K562 (cell line): ENCODE measurements at regions not wholly inside any gene's neighbourhood (a gene's known extent, or its start where the extent isn't known, plus 50 kb on each side); places are given as distances from the start of the nearest gene placed in this dataset.

Experiments used
- ATAC-seq: fragments of 200-7000 bp; cut with Tn5 transposase; 3 replicates; pipeline ENCODE4 v1.9.1; 2020; ENCODE audit warnings: moderate library complexity
- BruUV-seq: library from RNA; stranded (reverse); fragments of 400-500 nt; replicated peaks from 2 replicates; lab custom pipeline; 2021; lab: Mats Ljungman, UMichigan
- CTCF ChIA-PET: fragments of 300-600 bp; formaldehyde crosslinking; extraction: SDS; loops from one replicate; lab custom pipeline; 2021; ENCODE audit warnings: low intra/inter-chr PET ratio; lab: Yijun Ruan, JAX
- POLR2A ChIA-PET: fragments of 300-600, 350-650 bp; sonication (Branson Sonifier 250); formaldehyde crosslinking; extraction: SDS; loops from one replicate; lab custom pipeline; 2021; ENCODE audit warnings: antibody characterized with exemption, inconsistent platforms; lab: Yijun Ruan, JAX
- DNase-seq, 4 experiments: peaks; one replicate each; pipeline versions ENCODE4 v3.0.0 to v3.0.0-alpha.2; 2011 to 2018; ENCODE audit warnings: low spot score in 3 of 4, mixed read lengths in 3 of 4; ENCODE audit errors: extremely low read depth in 1 of 4
- FAIRE-seq: peaks from 2 replicates; lab custom pipeline; 2011; peaks lifted over from hg19 to GRCh38; lab: Jason Lieb, UNC
- H2AFZ ChIP-seq: 2 replicates; pipeline ENCODE4 v1.6.0; 2011; ENCODE audit warnings: low read depth, low read length, control low read depth, inconsistent platforms
- H3K27ac ChIP-seq: fragments of 200-600 bp; 3 replicates; pipeline ENCODE4 v1.8.0; 2011; ENCODE audit warnings: low read depth, mild to moderate bottlenecking, control low read depth, inconsistent platforms, low read length, moderate library complexity, mixed read lengths; ENCODE audit errors: extremely low read depth
- H3K27me3 ChIP-seq, 2 experiments: fragments of 300-600 bp in 1 of 2; 2 replicates in 1 of 2; 3 replicates in 1 of 2; pipeline versions ENCODE4 v1.6.0 to v1.8.0; 2011; ENCODE audit warnings: inconsistent platforms in 2 of 2, low read length in 2 of 2, mild to moderate bottlenecking in 1 of 2, mixed read lengths in 1 of 2, moderate library complexity in 1 of 2; ENCODE audit not compliant: control insufficient read depth in 2 of 2, insufficient read depth in 2 of 2
- H3K36me3 ChIP-seq: fragments of 300-600 bp; 3 replicates; pipeline ENCODE4 v1.8.0; 2011; ENCODE audit warnings: mild to moderate bottlenecking, low read length, inconsistent platforms; ENCODE audit not compliant: control insufficient read depth, insufficient read depth
- H3K4me1 ChIP-seq, 2 experiments: fragments of 200-600 bp in 1 of 2; replicated peaks in 1 of 2; 2 replicates in 1 of 2; 3 replicates in 1 of 2; pipeline versions ENCODE4 v1.5.1 to v1.8.0; 2011; ENCODE audit warnings: inconsistent platforms in 2 of 2, low read length in 2 of 2, mild to moderate bottlenecking in 1 of 2, mixed read lengths in 1 of 2, moderate library complexity in 1 of 2; ENCODE audit not compliant: control insufficient read depth in 2 of 2, insufficient read depth in 2 of 2
- H3K4me2 ChIP-seq: 2 replicates; pipeline ENCODE4 v1.6.1; 2011; ENCODE audit warnings: low read length, control low read depth, inconsistent platforms, mixed read lengths; ENCODE audit not compliant: insufficient read depth
- H3K4me3 ChIP-seq: fragments of 200-600 bp; sonication (generic), shearing (Covaris generic); 2 replicates; pipeline ENCODE4 v1.5.1; 2016; ENCODE audit warnings: control low read depth, inconsistent platforms
- H3K79me2 ChIP-seq: fragments of 200-600 bp; 3 replicates; pipeline ENCODE4 v1.8.0; 2011; ENCODE audit warnings: low read length, inconsistent platforms; ENCODE audit not compliant: control insufficient read depth, insufficient read depth
- H3K9ac ChIP-seq, 2 experiments: 2 replicates each; pipeline versions ENCODE4 v1.6.0 to v1.6.1; 2011; ENCODE audit warnings: low read depth in 2 of 2, low read length in 2 of 2, control low read depth in 1 of 2, inconsistent platforms in 1 of 2, mild to moderate bottlenecking in 1 of 2, mixed read lengths in 1 of 2; ENCODE audit not compliant: insufficient read depth in 1 of 2
- H3K9me1 ChIP-seq: one replicate; pipeline ENCODE4 v1.6.0; 2011; ENCODE audit warnings: inconsistent platforms, mild to moderate bottlenecking, low read length, moderate library complexity; ENCODE audit not compliant: control insufficient read depth, insufficient read depth
- H3K9me3 ChIP-seq: replicated peaks from 2 replicates; pipeline ENCODE4 v1.5.1; 2011; ENCODE audit warnings: low read depth, low read length, inconsistent platforms; ENCODE audit not compliant: control insufficient read depth, insufficient read depth
- H4K20me1 ChIP-seq: replicated peaks from 2 replicates; pipeline ENCODE4 v1.6.1; 2011; ENCODE audit warnings: low read length, inconsistent platforms, mixed read lengths; ENCODE audit not compliant: control insufficient read depth, insufficient read depth
- CREB5 ChIP-seq: fragments of 250-450 bp; sonication (Bioruptor Pico); IDR thresholded peaks from 2 replicates; pipeline ENCODE4 v1.5.0; 2020; ENCODE audit warnings: mild to moderate bottlenecking
- E2F5 ChIP-seq: sonication (generic); formaldehyde crosslinking; IDR thresholded peaks from 2 replicates; pipeline ENCODE4 v1.8.0; 2022; ENCODE audit warnings: mild to moderate bottlenecking, missing genetic modification reagents
- ELF4 ChIP-seq: fragments of 450-650 bp; formaldehyde crosslinking; IDR thresholded peaks from 2 replicates; pipeline ENCODE4 v1.4.0; 2022; ENCODE audit warnings: missing genetic modification characterization
- ERF ChIP-seq: fragments of 450-650 bp; formaldehyde crosslinking; IDR thresholded peaks from 2 replicates; pipeline ENCODE4 v1.4.0; 2020; ENCODE audit warnings: mild to moderate bottlenecking, mixed read lengths
- FIP1L1 ChIP-seq: fragments of 200-400 bp; formaldehyde crosslinking; IDR thresholded peaks from 2 replicates; pipeline ENCODE4 v1.6.1; 2018; ENCODE audit warnings: mild to moderate bottlenecking, low read depth, low read length; ENCODE audit not compliant: poor library complexity, severe bottlenecking
- FOXJ2 ChIP-seq: fragments of 200-800 bp; sonication (Bioruptor generic); IDR thresholded peaks from 2 replicates; pipeline ENCODE4 v1.6.1; 2016; ENCODE audit warnings: missing genetic modification characterization, missing compliant biosample characterization
- HLTF ChIP-seq: fragments of 450-650 bp; IDR thresholded peaks from 2 replicates; pipeline ENCODE4 v1.6.1; 2016
- ILK ChIP-seq: fragments of 450-650 bp; IDR thresholded peaks from 2 replicates; pipeline ENCODE4 v1.6.1; 2016; ENCODE audit warnings: missing genetic modification characterization, low read depth, mild to moderate bottlenecking, missing compliant biosample characterization, moderate library complexity, borderline replicate concordance
- KLF13 ChIP-seq: fragments of 450-650 bp; IDR thresholded peaks from 2 replicates; pipeline ENCODE4 v1.6.1; 2016; ENCODE audit warnings: missing genetic modification characterization, low read depth, mild to moderate bottlenecking, missing compliant biosample characterization, moderate library complexity, borderline replicate concordance
- MED1 ChIP-seq: sonication (generic); formaldehyde crosslinking; IDR thresholded peaks from 2 replicates; pipeline ENCODE4 v1.8.1; 2023; ENCODE audit warnings: missing genetic modification reagents, borderline replicate concordance
- MYC ChIP-seq, 2 experiments: fragments of 250-450 bp in 1 of 2; sonication (Bioruptor Pico) in 1 of 2; IDR thresholded peaks; 2 replicates each; pipeline versions ENCODE4 v1.5.1 to v1.6.1; 2012 to 2021; ENCODE audit warnings: low read depth in 2 of 2, borderline replicate concordance in 1 of 2, improper control_type of control experiment in 1 of 2, low read length in 1 of 2, mild to moderate bottlenecking in 1 of 2, moderate library complexity in 1 of 2
- PCBP2 ChIP-seq: fragments of 200-400 bp; formaldehyde crosslinking; IDR thresholded peaks from 2 replicates; pipeline ENCODE4 v1.6.1; 2018; ENCODE audit warnings: low read length, low read depth, mild to moderate bottlenecking, moderate library complexity; ENCODE audit not compliant: poor library complexity, severe bottlenecking
- RBBP5 ChIP-seq: fragments of 200-600 bp; sonication (generic); IDR thresholded peaks from 2 replicates; pipeline ENCODE4 v1.6.1; 2012; ENCODE audit warnings: borderline replicate concordance, mild to moderate bottlenecking, low read length, control low read depth, inconsistent platforms; ENCODE audit not compliant: insufficient read depth, poor library complexity, severe bottlenecking
- RBM25 ChIP-seq: fragments of 200-400 bp; formaldehyde crosslinking; IDR thresholded peaks from 2 replicates; pipeline ENCODE4 v1.6.1; 2018; ENCODE audit warnings: low read length, low read depth, moderate library complexity; ENCODE audit not compliant: severe bottlenecking
- RCOR1 ChIP-seq, 2 experiments: IDR thresholded peaks; 2 replicates each; pipeline ENCODE4 v1.6.1; 2012; ENCODE audit warnings: low read depth in 2 of 2, low read length in 2 of 2, borderline replicate concordance in 1 of 2, improper control_type of control experiment in 1 of 2
- SIN3A ChIP-seq, 2 experiments: fragments of 150-350 bp in 1 of 2; IDR thresholded peaks; 2 replicates each; pipeline ENCODE4 v1.6.1; 2011 to 2016; ENCODE audit warnings: borderline replicate concordance in 2 of 2, low read depth in 2 of 2, low read length in 2 of 2, mild to moderate bottlenecking in 2 of 2, moderate library complexity in 2 of 2; ENCODE audit not compliant: control insufficient read depth in 1 of 2
- ZBTB9 ChIP-seq: fragments of 450-650 bp; formaldehyde crosslinking; IDR thresholded peaks from 2 replicates; pipeline ENCODE4 v1.4.0; 2020; ENCODE audit warnings: mild to moderate bottlenecking, moderate library complexity
- ZNF384 ChIP-seq: IDR thresholded peaks from 2 replicates; pipeline ENCODE4 v1.6.1; 2012; ENCODE audit warnings: low read depth, low read length, improper control_type of control experiment
- ZSCAN29 ChIP-seq: fragments of 450-650 bp; IDR thresholded peaks from 2 replicates; pipeline ENCODE4 v1.6.1; 2017
- WGBS: fragments of 100-300 bp; shearing (Covaris generic); methylation state at CpG from one replicate; pipeline ENCODE4 v1.1.6; 2016; ENCODE audit warnings: low coverage, mixed read lengths; ENCODE audit not compliant: insufficient coverage; ENCODE audit errors: missing lambda C conversion rate; 5-methylcytosine and 5-hydroxymethylcytosine counted together
- in situ Hi-C: fragments of 300-500 bp; cut with MboI; formaldehyde crosslinking; loops from 4 replicates; pipeline ENCODE4 v1.15.0; 2018; ENCODE audit warnings: inconsistent platforms, mixed read lengths
- intact Hi-C: fragments of 100-400 bp; cut with micrococcal nuclease; formaldehyde crosslinking; loops from 2 replicates; pipeline ENCODE4 v1.14.2; 2022

- no peak for TF ChIP-seq PCBP2
- no peak for TF ChIP-seq RBBP5
- no peak for TF ChIP-seq CREB5 (CRISPR knock-in tag)
- TF ChIP-seq KLF13 (tag) = no peak
- TF ChIP-seq FIP1L1 = no peak
- TF ChIP-seq SIN3A (IDR thresholded peaks at IDR 0.05; ENCODE audit: borderline replicate concordance in 2 of 2, control insufficient read depth in 1 of 2, low read depth in 2 of 2, low read length in 2 of 2) = no peak
- TF ChIP-seq ELF4 (CRISPR knock-in tag) = no peak
- no peak for TF ChIP-seq RCOR1 (IDR thresholded peaks at IDR 0.05; ENCODE audit: borderline replicate concordance in 1 of 2, low read depth in 2 of 2, low read length in 2 of 2)
- TF ChIP-seq ZNF384 = no peak
These were observed 1586.5 kb upstream of the SEL1L start (continued) for GRCh38 chr14:83120187-83120586.

GRCh38 chr14:83126076-83126475, 1592.4 kb upstream of the SEL1L start:
- BruUV-seq = no TSS peak
- CTCF ChIA-PET = no interaction called here
- no peak for FAIRE-seq
- TF ChIP-seq E2F5 (CRISPR knock-in tag) (no peak), MED1 (no peak), FOXJ2 (tag) (no peak), MYC (IDR thresholded peaks at IDR 0.05; ENCODE audit: low read depth, low read length) (no peak), MYC (CRISPR knock-in tag; IDR thresholded peaks at IDR 0.05; ENCODE audit: borderline replicate concordance, low read depth) (no peak), HLTF (no peak), ILK (tag) (no peak), ERF (CRISPR knock-in tag) (no peak), RBM25 (no peak), ZBTB9 (CRISPR knock-in tag) (no peak), ZSCAN29 (no peak)

More at GRCh38 chr14:83126076-83126475, 1592.4 kb upstream of the SEL1L start:
- no peaks in the 10 kb centered on the region for H4K20me1 ChIP-seq
- no peaks in the 10 kb centered on the region for H3K9me3 ChIP-seq
- H3K36me3 ChIP-seq = no peaks in the 10 kb centered on the region
- POLR2A ChIA-PET = no interaction called here
- no peak overlapping the region for H3K27ac ChIP-seq
- H3K9ac ChIP-seq = no peak overlapping the region
- DNase-seq = no peak
- no peak overlapping the region for H2AFZ ChIP-seq
- no peaks in the 10 kb centered on the region for H3K27me3 ChIP-seq
- H3K4me3 ChIP-seq = no peak overlapping the region
- no peaks in the 10 kb centered on the region for H3K4me1 ChIP-seq
- in situ Hi-C loops = no loop called here
- intact Hi-C loops = no loop called here
- H3K9me1 ChIP-seq = no peaks in the 10 kb centered on the region
- ATAC-seq = no peak
- WGBS = 0% methylated on average over 4 of the region's 4 CpGs
- no peaks in the 10 kb centered on the region for H3K79me2 ChIP-seq
- H3K4me2 ChIP-seq = no peak overlapping the region
